H1 (cell line): ENCODE measurements at regions not wholly inside any gene's neighbourhood (a gene's known extent, or its start where the extent isn't known, plus 50 kb on each side); places are given as distances from the start of the nearest gene placed in this dataset.

Source experiments
- CTCF ChIA-PET: fragments of 300-600 bp; sonication (Branson Sonifier 250); formaldehyde crosslinking; loops from one replicate; lab custom pipeline; 2021; ENCODE audit not compliant: partially characterized antibody; lab: Charles Lee
- POLR2A ChIA-PET: fragments of 300-600 bp; sonication (Branson Sonifier 250); formaldehyde crosslinking; loops from one replicate; lab custom pipeline; 2021; ENCODE audit warnings: inconsistent platforms; ENCODE audit not compliant: partially characterized antibody; lab: Charles Lee
- DNase-seq, 2 experiments: peaks; one replicate each; pipeline versions ENCODE4 v3.0.0 to v3.0.0-alpha.2; 2010 to 2022; ENCODE audit warnings: low spot score in 2 of 2, low read depth in 1 of 2, mixed read lengths in 1 of 2
- FAIRE-seq: peaks from 2 replicates; lab custom pipeline; 2011; peaks lifted over from hg19 to GRCh38; lab: Jason Lieb, UNC
- H2AFZ ChIP-seq: 2 replicates; pipeline ENCODE4 v1.8.1; 2012; ENCODE audit warnings: low read length, inconsistent platforms
- H2AK5ac ChIP-seq: 2 replicates; pipeline ENCODE4 v1.6.1; 2013; ENCODE audit warnings: low read depth, low read length
- H2BK120ac ChIP-seq: replicated peaks from 2 replicates; pipeline ENCODE3; 2013; ENCODE audit warnings: low read depth, low read length, inconsistent platforms
- H2BK12ac ChIP-seq: 2 replicates; pipeline ENCODE4 v1.6.1; 2013; ENCODE audit warnings: low read depth, low read length
- H2BK15ac ChIP-seq: 2 replicates; pipeline ENCODE4 v1.6.1; 2013; ENCODE audit warnings: low read length
- H2BK20ac ChIP-seq: 2 replicates; pipeline ENCODE4 v1.6.1; 2013; ENCODE audit warnings: low read length
- H2BK5ac ChIP-seq: 2 replicates; pipeline ENCODE4 v1.6.1; 2013; ENCODE audit warnings: low read depth, low read length
- H3K14ac ChIP-seq: 2 replicates; pipeline ENCODE4 v1.6.1; 2013; ENCODE audit warnings: inconsistent platforms; ENCODE audit not compliant: insufficient read length
- H3K18ac ChIP-seq: 2 replicates; pipeline ENCODE4 v1.6.1; 2013; ENCODE audit warnings: low read length; ENCODE audit errors: extremely low read depth
- H3K23ac ChIP-seq: 2 replicates; pipeline ENCODE4 v1.6.1; 2013; ENCODE audit warnings: inconsistent platforms; ENCODE audit not compliant: insufficient read length
- H3K23me2 ChIP-seq: 2 replicates; pipeline ENCODE4 v1.6.1; 2013; ENCODE audit warnings: low read depth, low read length
- H3K27ac ChIP-seq: 2 replicates; pipeline ENCODE4 v1.6.1; 2011; ENCODE audit warnings: low read depth, low read length, inconsistent platforms
- H3K27me3 ChIP-seq, 4 experiments: replicated peaks in 1 of 4; 1 replicate in 1 of 4; 2 replicates in 3 of 4; pipeline versions ENCODE4 v1.6.1 to v1.8.1; 2011 to 2013; ENCODE audit warnings: low read length in 3 of 4, mild to moderate bottlenecking in 3 of 4, inconsistent platforms in 2 of 4, mixed read lengths in 2 of 4, moderate library complexity in 1 of 4; ENCODE audit not compliant: control insufficient read depth in 3 of 4, insufficient read depth in 3 of 4; ENCODE audit errors: extremely low read depth in 1 of 4
- H3K36me3 ChIP-seq, 4 experiments: 2 replicates each; pipeline versions ENCODE4 v1.6.1 to v1.8.1; 2011 to 2013; ENCODE audit warnings: mild to moderate bottlenecking in 4 of 4, low read length in 3 of 4, moderate library complexity in 2 of 4, control low read depth in 1 of 4, inconsistent platforms in 1 of 4; ENCODE audit not compliant: insufficient read depth in 4 of 4, control insufficient read depth in 2 of 4
- H3K4ac ChIP-seq: replicated peaks from 2 replicates; pipeline ENCODE3; 2013; ENCODE audit warnings: low read length, low read depth, mixed read lengths, inconsistent platforms; ENCODE audit not compliant: insufficient read length
- H3K4me1 ChIP-seq, 4 experiments: replicated peaks in 1 of 4; 1 replicate in 1 of 4; 2 replicates in 3 of 4; pipeline versions ENCODE4 v1.6.1 to v1.8.1; 2011 to 2013; ENCODE audit warnings: low read length in 3 of 4, inconsistent platforms in 2 of 4, mixed read lengths in 1 of 4; ENCODE audit not compliant: insufficient read depth in 4 of 4, control insufficient read depth in 3 of 4
- H3K4me2 ChIP-seq, 2 experiments: 2 replicates each; pipeline versions ENCODE4 v1.6.1 to v1.8.1; 2011 to 2013; ENCODE audit warnings: low read depth in 2 of 2, low read length in 2 of 2, control low read depth in 1 of 2, inconsistent platforms in 1 of 2, mild to moderate bottlenecking in 1 of 2; ENCODE audit not compliant: insufficient read depth in 1 of 2
- H3K4me3 ChIP-seq, 4 experiments: fragments of 200-600, 300-600 bp in 1 of 4; sonication (generic), shearing (Covaris generic), sonication (Bioruptor Twin) in 1 of 4; 2 replicates each; pipeline versions ENCODE4 v1.5.1 to v1.8.1; 2011 to 2016; ENCODE audit warnings: low read length in 4 of 4, low read depth in 3 of 4, control low read depth in 2 of 4, inconsistent platforms in 2 of 4, mild to moderate bottlenecking in 2 of 4, mixed read lengths in 1 of 4, moderate library complexity in 1 of 4; ENCODE audit not compliant: insufficient read depth in 2 of 4; ENCODE audit errors: extremely low read depth in 1 of 4
- H3K56ac ChIP-seq: replicated peaks from 2 replicates; pipeline ENCODE3; 2013; ENCODE audit warnings: low read depth, mild to moderate bottlenecking, mixed read lengths, low read length, inconsistent platforms; ENCODE audit not compliant: insufficient read length
- H3K79me1 ChIP-seq: 2 replicates; pipeline ENCODE4 v1.6.1; 2013; ENCODE audit warnings: low read depth, low read length, control low read depth
- H3K79me2 ChIP-seq, 2 experiments: 2 replicates each; pipeline versions ENCODE4 v1.6.1 to v1.8.1; 2012 to 2013; ENCODE audit warnings: low read length in 2 of 2, mild to moderate bottlenecking in 2 of 2, inconsistent platforms in 1 of 2; ENCODE audit not compliant: insufficient read depth in 2 of 2, control insufficient read depth in 1 of 2
- H3K9ac ChIP-seq, 4 experiments: replicated peaks in 1 of 4; 1 replicate in 1 of 4; 2 replicates in 3 of 4; pipeline versions ENCODE4 v1.6.1 to v1.8.1; 2011 to 2013; ENCODE audit warnings: low read depth in 3 of 4, low read length in 3 of 4, control low read depth in 2 of 4, mild to moderate bottlenecking in 2 of 4, moderate library complexity in 2 of 4, inconsistent platforms in 1 of 4; ENCODE audit errors: extremely low read depth in 1 of 4
- H3K9me3 ChIP-seq, 2 experiments: 2 replicates each; pipeline versions ENCODE4 v1.6.1 to v1.8.1; 2012 to 2013; ENCODE audit warnings: mild to moderate bottlenecking in 2 of 2, moderate library complexity in 2 of 2, control low read depth in 1 of 2, inconsistent platforms in 1 of 2, low read depth in 1 of 2, low read length in 1 of 2, mixed read lengths in 1 of 2; ENCODE audit not compliant: insufficient read depth in 2 of 2
- H4K20me1 ChIP-seq, 2 experiments: replicated peaks in 1 of 2; 2 replicates each; pipeline versions ENCODE3 to v1.8.1; 2011 to 2013; ENCODE audit warnings: inconsistent platforms in 2 of 2, low read length in 2 of 2, mild to moderate bottlenecking in 1 of 2; ENCODE audit not compliant: insufficient read depth in 2 of 2, control insufficient read depth in 1 of 2
- H4K5ac ChIP-seq: 2 replicates; pipeline ENCODE4 v1.6.1; 2013; ENCODE audit warnings: low read length, low read depth, mixed read lengths, inconsistent platforms; ENCODE audit not compliant: insufficient read length
- H4K8ac ChIP-seq: 2 replicates; pipeline ENCODE4 v1.8.0; 2013; ENCODE audit warnings: mild to moderate bottlenecking, moderate library complexity, low read length, inconsistent platforms; ENCODE audit not compliant: insufficient read depth; ENCODE audit errors: extremely low read depth
- H4K91ac ChIP-seq: replicated peaks from 2 replicates; pipeline ENCODE3; 2013; ENCODE audit warnings: low read length, mixed read lengths, inconsistent platforms; ENCODE audit not compliant: insufficient read length
- BCL11A ChIP-seq, 2 experiments: IDR thresholded peaks; one replicate each; pipeline ENCODE4 v1.6.1; 2011; ENCODE audit warnings: low read depth in 2 of 2, low read length in 2 of 2, mild to moderate bottlenecking in 2 of 2
- BRCA1 ChIP-seq: IDR thresholded peaks from 2 replicates; pipeline ENCODE4 v1.6.1; 2012; ENCODE audit warnings: low read depth, low read length, improper control_type of control experiment
- CHD2 ChIP-seq: IDR thresholded peaks from 2 replicates; pipeline ENCODE4 v1.6.1; 2012; ENCODE audit warnings: low read length, improper control_type of control experiment
- CTBP2 ChIP-seq: IDR thresholded peaks from 2 replicates; pipeline ENCODE4 v1.7.0; 2011; ENCODE audit warnings: borderline replicate concordance, mild to moderate bottlenecking, moderate library complexity, mixed read lengths, low read length; ENCODE audit not compliant: insufficient read depth, insufficient read length
- EP300 ChIP-seq, 2 experiments: IDR thresholded peaks; 1 replicate in 1 of 2; 2 replicates in 1 of 2; pipeline ENCODE4 v1.6.1; 2011 to 2012; ENCODE audit warnings: low read depth in 2 of 2, low read length in 2 of 2, mild to moderate bottlenecking in 2 of 2, borderline replicate concordance in 1 of 2, inconsistent platforms in 1 of 2, moderate library complexity in 1 of 2
- POU5F1 ChIP-seq: IDR thresholded peaks from 2 replicates; pipeline ENCODE4 v1.6.1; 2011; ENCODE audit warnings: low read depth, mild to moderate bottlenecking, low read length, moderate library complexity
- RBBP5 ChIP-seq: IDR thresholded peaks from 2 replicates; pipeline ENCODE4 v1.7.1; 2012; ENCODE audit warnings: low read depth, mild to moderate bottlenecking, inconsistent platforms, low read length, moderate library complexity, borderline replicate concordance
- SP2 ChIP-seq: IDR thresholded peaks from 2 replicates; pipeline ENCODE4 v1.6.1; 2012; ENCODE audit warnings: mild to moderate bottlenecking, low read length, inconsistent platforms
- SP4 ChIP-seq: IDR thresholded peaks from 2 replicates; pipeline ENCODE4 v1.6.1; 2012; ENCODE audit warnings: low read length, inconsistent platforms
- TAF1 ChIP-seq: IDR thresholded peaks from 2 replicates; pipeline ENCODE4 v1.6.1; 2011; ENCODE audit warnings: mild to moderate bottlenecking, low read depth, low read length
- WGBS, 2 experiments: shearing (Covaris generic) in 1 of 2; methylation state at CpG; one replicate each; pipeline versions ENCODE4 v1.1.6 to v1.1.7; 2013 to 2015; ENCODE audit warnings: low lambda C conversion rate in 2 of 2, mixed read lengths in 2 of 2, inconsistent platforms in 1 of 2, low coverage in 1 of 2, missing lambda C conversion rate in 1 of 2; ENCODE audit not compliant: insufficient replicate concordance in 2 of 2, insufficient coverage in 1 of 2, insufficient read length in 1 of 2; ENCODE audit errors: extremely low coverage in 1 of 2, missing lambda C conversion rate in 1 of 2; 5-methylcytosine and 5-hydroxymethylcytosine counted together
- TF ChIP-seq, protein P1 (sequence below): IDR thresholded peaks from 2 replicates; pipeline ENCODE4 v1.6.1; 2011; ENCODE audit warnings: low read length, improper control_type of control experiment
- TF ChIP-seq, protein P2 (sequence below), 3 experiments: IDR thresholded peaks; 1 replicate in 2 of 3; 2 replicates in 1 of 3; pipeline versions ENCODE4 v1.5.1 to v1.6.1; 2011; ENCODE audit warnings: low read length in 3 of 3, mild to moderate bottlenecking in 3 of 3, inconsistent platforms in 2 of 3, low read depth in 1 of 3, moderate library complexity in 1 of 3; ENCODE audit not compliant: insufficient read depth in 1 of 3; ENCODE audit errors: control extremely low read depth in 1 of 3

DNA sequence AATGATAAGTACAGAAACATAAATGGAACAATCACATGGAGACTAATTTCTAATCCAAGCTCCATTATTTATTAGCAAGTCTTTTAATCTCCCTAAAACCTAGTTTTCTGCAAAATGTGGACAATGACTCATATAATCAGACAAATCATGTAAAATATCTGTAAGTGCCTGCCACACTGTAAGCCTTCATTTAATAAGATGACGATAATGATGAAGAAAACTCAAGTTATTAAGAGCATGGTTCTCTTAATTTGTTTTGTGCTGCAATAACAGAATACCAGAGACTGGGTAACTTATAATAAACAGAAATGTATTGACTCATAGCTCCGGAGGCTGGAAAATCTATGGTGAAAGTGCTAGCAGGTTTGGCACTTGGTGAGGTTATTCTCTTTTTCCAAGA, 535.3 kb upstream of the LRFN5 start:
- CTCF ChIA-PET, result interaction anchor here (0.8 kb wide), 1 partner anchor 428 kb away, joined by 3 read pairs; no protein-coding TSS in a partner anchor
- no peak overlapping the region for H2AFZ ChIP-seq
- no peak overlapping the region for H4K8ac ChIP-seq
- H3K79me1 ChIP-seq, result no peaks in the 10 kb centered on the region
- H3K9me3 ChIP-seq, result no peaks in the 10 kb centered on the region
- no peaks in the 10 kb centered on the region for H3K23me2 ChIP-seq
- H2AK5ac ChIP-seq, result no peak overlapping the region
- no peaks in the 10 kb centered on the region for H3K36me3 ChIP-seq
- H3K14ac ChIP-seq, result no peak overlapping the region
- no peak overlapping the region for H4K5ac ChIP-seq
- H3K4me3 ChIP-seq, result no peak overlapping the region
- no peaks in the 10 kb centered on the region for H4K20me1 ChIP-seq
- DNase-seq (no peak), FAIRE-seq (no peak)
- no peak overlapping the region for H3K27ac ChIP-seq
- no peak overlapping the region for H2BK15ac ChIP-seq
- H2BK12ac ChIP-seq, result no peak overlapping the region
- POLR2A ChIA-PET, result no interaction called here
- H3K27me3 ChIP-seq, result no peaks in the 10 kb centered on the region
- 93% methylated on average over 2 of the region's 2 CpGs; no CpG with 5 or more reads in 1 of the 2 experiments for WGBS, 2 experiments
- H3K56ac ChIP-seq, result no peak overlapping the region
- H4K91ac ChIP-seq, result no peak overlapping the region
- H2BK5ac ChIP-seq, result no peak overlapping the region
- no peak overlapping the region for H2BK20ac ChIP-seq
- no peak overlapping the region for H3K9ac ChIP-seq
- H3K23ac ChIP-seq, result no peak overlapping the region
- no peak overlapping the region for H3K18ac ChIP-seq
- no peak overlapping the region for H2BK120ac ChIP-seq
- H3K79me2 ChIP-seq, result no peaks in the 10 kb centered on the region
- no peaks in the 10 kb centered on the region for H3K4me1 ChIP-seq
- H3K4ac ChIP-seq, result no peak overlapping the region
- no peak overlapping the region for H3K4me2 ChIP-seq
- TF ChIP-seq TAF1, result no peak
- no peak for TF ChIP-seq BRCA1
- TF ChIP-seq, protein P1, sequence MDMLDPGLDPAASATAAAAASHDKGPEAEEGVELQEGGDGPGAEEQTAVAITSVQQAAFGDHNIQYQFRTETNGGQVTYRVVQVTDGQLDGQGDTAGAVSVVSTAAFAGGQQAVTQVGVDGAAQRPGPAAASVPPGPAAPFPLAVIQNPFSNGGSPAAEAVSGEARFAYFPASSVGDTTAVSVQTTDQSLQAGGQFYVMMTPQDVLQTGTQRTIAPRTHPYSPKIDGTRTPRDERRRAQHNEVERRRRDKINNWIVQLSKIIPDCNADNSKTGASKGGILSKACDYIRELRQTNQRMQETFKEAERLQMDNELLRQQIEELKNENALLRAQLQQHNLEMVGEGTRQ, result no peak
- no peak for TF ChIP-seq BCL11A (IDR thresholded peaks at IDR 0.05; ENCODE audit: low read depth in 2 of 2, low read length in 2 of 2)
- no peak for TF ChIP-seq POU5F1
- no peak for TF ChIP-seq RBBP5
- TF ChIP-seq, protein P2, sequence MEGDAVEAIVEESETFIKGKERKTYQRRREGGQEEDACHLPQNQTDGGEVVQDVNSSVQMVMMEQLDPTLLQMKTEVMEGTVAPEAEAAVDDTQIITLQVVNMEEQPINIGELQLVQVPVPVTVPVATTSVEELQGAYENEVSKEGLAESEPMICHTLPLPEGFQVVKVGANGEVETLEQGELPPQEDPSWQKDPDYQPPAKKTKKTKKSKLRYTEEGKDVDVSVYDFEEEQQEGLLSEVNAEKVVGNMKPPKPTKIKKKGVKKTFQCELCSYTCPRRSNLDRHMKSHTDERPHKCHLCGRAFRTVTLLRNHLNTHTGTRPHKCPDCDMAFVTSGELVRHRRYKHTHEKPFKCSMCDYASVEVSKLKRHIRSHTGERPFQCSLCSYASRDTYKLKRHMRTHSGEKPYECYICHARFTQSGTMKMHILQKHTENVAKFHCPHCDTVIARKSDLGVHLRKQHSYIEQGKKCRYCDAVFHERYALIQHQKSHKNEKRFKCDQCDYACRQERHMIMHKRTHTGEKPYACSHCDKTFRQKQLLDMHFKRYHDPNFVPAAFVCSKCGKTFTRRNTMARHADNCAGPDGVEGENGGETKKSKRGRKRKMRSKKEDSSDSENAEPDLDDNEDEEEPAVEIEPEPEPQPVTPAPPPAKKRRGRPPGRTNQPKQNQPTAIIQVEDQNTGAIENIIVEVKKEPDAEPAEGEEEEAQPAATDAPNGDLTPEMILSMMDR (IDR thresholded peaks at IDR 0.05; ENCODE audit: control extremely low read depth in 1 of 3, insufficient read depth in 1 of 3, low read depth in 1 of 3, low read length in 3 of 3), result no peak
- TF ChIP-seq CHD2, result no peak
- no peak for TF ChIP-seq CTBP2
- TF ChIP-seq SP2, result no peak
- no peak for TF ChIP-seq EP300 (IDR thresholded peaks at IDR 0.05; ENCODE audit: borderline replicate concordance in 1 of 2, low read depth in 2 of 2, low read length in 2 of 2)
- no peak for TF ChIP-seq SP4
